ENCODE measurements at regions not wholly inside any gene's neighbourhood (a gene's known extent, or its start where the extent isn't known, plus 50 kb on each side); places are given as distances from the start of the nearest gene placed in this dataset.

DNA sequence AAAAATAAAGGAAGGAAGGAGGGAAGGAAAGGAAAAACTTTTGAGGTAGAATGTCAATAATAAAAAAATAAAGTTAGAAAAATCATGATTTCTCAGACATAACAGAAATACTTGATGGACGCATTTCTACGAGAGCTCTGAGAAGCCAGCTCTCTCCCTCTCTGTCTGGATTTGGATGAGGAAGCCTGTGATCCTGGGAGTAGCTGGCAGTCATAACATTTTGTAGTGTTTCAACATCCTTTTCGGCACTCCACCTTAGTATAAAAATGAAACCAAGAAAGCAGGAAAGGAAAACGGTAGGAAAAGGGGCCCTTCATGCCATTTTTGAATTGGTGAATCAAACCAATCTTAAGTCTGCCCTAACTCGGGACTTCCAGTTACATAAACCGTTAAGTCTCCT lies 321.3 kb downstream of the EPB41L4A start:
- POLR2A ChIA-PET = no interaction called here

DNA sequence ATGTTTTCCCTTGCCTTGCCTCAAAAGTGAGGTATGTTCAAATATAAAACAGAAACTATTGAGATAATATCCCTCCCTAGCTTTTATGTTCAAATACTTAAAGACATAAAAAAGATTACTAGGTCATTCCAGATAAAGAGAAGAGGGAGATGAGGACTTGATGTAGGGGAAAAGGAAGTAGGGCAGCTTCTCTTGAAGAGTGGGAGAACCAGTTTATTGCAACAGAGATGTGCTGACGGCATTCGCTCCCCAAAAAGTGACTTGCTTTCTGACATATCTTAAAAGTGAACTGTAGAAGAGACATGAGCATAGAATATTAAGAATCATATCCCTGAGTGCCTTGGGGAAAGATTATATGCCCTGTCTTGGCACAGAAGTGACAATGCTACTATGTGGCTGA lies 330.2 kb upstream of the NREP start:
- ChIA-PET CTCF (ENCODE audit: unreplicated experiment) (no interaction called here), POLR2A (interaction anchor here (0.7 to 1.5 kb wide), 2 partner anchors 15 to 20 kb away, joined by 3 to 4 read pairs; no protein-coding TSS in a partner anchor)
- Histone ChIP-seq H3K9me2 (ENCODE audit: insufficient read depth, low read length) (no peaks in the 10 kb centered on the region), H3K4me1 (ENCODE audit: insufficient read depth, low read length, poor library complexity, severe bottlenecking) (no peaks in the 10 kb centered on the region), H3K79me2 (ENCODE audit: insufficient read depth, low read depth, low read length) (no peaks in the 10 kb centered on the region), H3K9me3 (ENCODE audit: low read length) (no peaks in the 10 kb centered on the region), H3K4me2 (ENCODE audit: low read length) (no peak overlapping the region), H4K20me1 (ENCODE audit: insufficient read depth, low read length) (no peaks in the 10 kb centered on the region), H3K4me3 (ENCODE audit: low read depth, low read length, poor library complexity, severe bottlenecking) (no peak overlapping the region), H3K36me3 (ENCODE audit: insufficient read depth, low read length) (no peaks in the 10 kb centered on the region), H2AFZ (ENCODE audit: low read length) (no peak overlapping the region), H3K27ac (ENCODE audit: low read depth, low read length, poor library complexity, severe bottlenecking) (no peak overlapping the region)
- no peak for DNase-seq (ENCODE audit: low spot score)
- intact Hi-C loops (cut with micrococcal nuclease; ENCODE audit: unreplicated experiment) = loop anchor here (10.0 kb wide), 1 partner anchor 62 kb away; no protein-coding TSS in a partner anchor
- no TSS peak for BruUV-seq (replicated peaks)
- TF ChIP-seq, protein P1, sequence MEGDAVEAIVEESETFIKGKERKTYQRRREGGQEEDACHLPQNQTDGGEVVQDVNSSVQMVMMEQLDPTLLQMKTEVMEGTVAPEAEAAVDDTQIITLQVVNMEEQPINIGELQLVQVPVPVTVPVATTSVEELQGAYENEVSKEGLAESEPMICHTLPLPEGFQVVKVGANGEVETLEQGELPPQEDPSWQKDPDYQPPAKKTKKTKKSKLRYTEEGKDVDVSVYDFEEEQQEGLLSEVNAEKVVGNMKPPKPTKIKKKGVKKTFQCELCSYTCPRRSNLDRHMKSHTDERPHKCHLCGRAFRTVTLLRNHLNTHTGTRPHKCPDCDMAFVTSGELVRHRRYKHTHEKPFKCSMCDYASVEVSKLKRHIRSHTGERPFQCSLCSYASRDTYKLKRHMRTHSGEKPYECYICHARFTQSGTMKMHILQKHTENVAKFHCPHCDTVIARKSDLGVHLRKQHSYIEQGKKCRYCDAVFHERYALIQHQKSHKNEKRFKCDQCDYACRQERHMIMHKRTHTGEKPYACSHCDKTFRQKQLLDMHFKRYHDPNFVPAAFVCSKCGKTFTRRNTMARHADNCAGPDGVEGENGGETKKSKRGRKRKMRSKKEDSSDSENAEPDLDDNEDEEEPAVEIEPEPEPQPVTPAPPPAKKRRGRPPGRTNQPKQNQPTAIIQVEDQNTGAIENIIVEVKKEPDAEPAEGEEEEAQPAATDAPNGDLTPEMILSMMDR (conservative IDR thresholded peaks at IDR 0.05; ENCODE audit: low read length) = no peak
- TF ChIP-seq EZH2phosphoT487 (IDR thresholded peaks at IDR 0.05; ENCODE audit: borderline replicate concordance, low read depth, low read length) = no peak

More for the DNA sequence above, 321.3 kb downstream of the EPB41L4A start:
- Histone ChIP-seq H3K9me3 (ENCODE audit: low read length) (no peaks in the 10 kb centered on the region), H3K4me3 (ENCODE audit: low read depth, low read length, poor library complexity, severe bottlenecking) (no peak overlapping the region), H2AFZ (ENCODE audit: low read length) (no peak overlapping the region), H3K36me3 (ENCODE audit: insufficient read depth, low read length) (no peaks in the 10 kb centered on the region), H3K9me2 (ENCODE audit: insufficient read depth, low read length) (no peaks in the 10 kb centered on the region), H3K79me2 (ENCODE audit: insufficient read depth, low read depth, low read length) (no peaks in the 10 kb centered on the region), H3K4me1 (ENCODE audit: insufficient read depth, low read length, poor library complexity, severe bottlenecking) (no peaks in the 10 kb centered on the region), H4K20me1 (ENCODE audit: insufficient read depth, low read length) (no peaks in the 10 kb centered on the region), H3K4me2 (ENCODE audit: low read length) (no peak overlapping the region), H3K27ac (ENCODE audit: low read depth, low read length, poor library complexity, severe bottlenecking) (no peak overlapping the region)
- no peak for TF ChIP-seq EZH2phosphoT487 (IDR thresholded peaks at IDR 0.05; ENCODE audit: borderline replicate concordance, low read depth, low read length)
- TF ChIP-seq, protein P1 (conservative IDR thresholded peaks at IDR 0.05; ENCODE audit: low read length) = no peak
- CTCF ChIA-PET (ENCODE audit: unreplicated experiment) = no interaction called here
- no peak for DNase-seq (ENCODE audit: low spot score)
- no TSS peak for BruUV-seq (replicated peaks)
- intact Hi-C loops (cut with micrococcal nuclease; ENCODE audit: unreplicated experiment) = no loop called here

DNA sequence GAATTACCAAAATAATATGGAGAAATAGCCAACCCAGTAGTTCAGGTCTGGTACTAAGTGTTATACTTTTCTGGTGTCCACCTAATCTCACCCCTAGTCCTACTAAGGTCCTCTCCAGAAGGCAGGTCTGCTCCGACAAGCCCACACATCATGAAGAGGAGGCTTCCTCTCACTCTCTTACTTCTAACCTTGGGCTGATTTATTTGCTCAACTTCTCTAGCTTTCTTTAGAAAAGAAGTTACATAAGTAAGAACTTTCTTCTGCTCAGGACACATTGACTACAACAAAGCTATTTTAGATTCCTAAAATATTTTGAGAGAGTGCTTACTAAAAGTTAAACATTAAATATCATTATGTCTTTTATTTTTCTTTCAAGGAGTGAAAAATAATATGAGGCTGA lies 329.7 kb upstream of the NREP start:
- CTCF ChIA-PET (ENCODE audit: unreplicated experiment) = no interaction called here
- intact Hi-C loops (cut with micrococcal nuclease; ENCODE audit: unreplicated experiment) = loop anchor here (10.0 kb wide), 1 partner anchor 62 kb away; no protein-coding TSS in a partner anchor
- TF ChIP-seq, protein P1 (conservative IDR thresholded peaks at IDR 0.05; ENCODE audit: low read length) = no peak
- TF ChIP-seq EZH2phosphoT487 (IDR thresholded peaks at IDR 0.05; ENCODE audit: borderline replicate concordance, low read depth, low read length) = no peak

More for the DNA sequence above, 329.7 kb upstream of the NREP start:
- Histone ChIP-seq H4K20me1 (ENCODE audit: insufficient read depth, low read length) (no peaks in the 10 kb centered on the region), H3K9me3 (ENCODE audit: low read length) (no peaks in the 10 kb centered on the region), H3K4me2 (ENCODE audit: low read length) (no peak overlapping the region), H3K36me3 (ENCODE audit: insufficient read depth, low read length) (no peaks in the 10 kb centered on the region), H3K9me2 (ENCODE audit: insufficient read depth, low read length) (no peaks in the 10 kb centered on the region), H3K27ac (ENCODE audit: low read depth, low read length, poor library complexity, severe bottlenecking) (no peak overlapping the region), H3K4me1 (ENCODE audit: insufficient read depth, low read length, poor library complexity, severe bottlenecking) (no peaks in the 10 kb centered on the region), H3K4me3 (ENCODE audit: low read depth, low read length, poor library complexity, severe bottlenecking) (no peak overlapping the region), H2AFZ (ENCODE audit: low read length) (no peak overlapping the region), H3K79me2 (ENCODE audit: insufficient read depth, low read depth, low read length) (no peaks in the 10 kb centered on the region)
- BruUV-seq (replicated peaks) = no TSS peak
- no peak for DNase-seq (ENCODE audit: low spot score)
- POLR2A ChIA-PET = interaction anchor here (0.7 to 1.5 kb wide), 2 partner anchors 14 to 20 kb away, joined by 3 to 4 read pairs; no protein-coding TSS in a partner anchor
